ENCODE measurements at regions not wholly inside any gene's neighbourhood (a gene's known extent, or its start where the extent isn't known, plus 50 kb on each side); places are given as distances from the start of the nearest gene placed in this dataset.

DNA sequence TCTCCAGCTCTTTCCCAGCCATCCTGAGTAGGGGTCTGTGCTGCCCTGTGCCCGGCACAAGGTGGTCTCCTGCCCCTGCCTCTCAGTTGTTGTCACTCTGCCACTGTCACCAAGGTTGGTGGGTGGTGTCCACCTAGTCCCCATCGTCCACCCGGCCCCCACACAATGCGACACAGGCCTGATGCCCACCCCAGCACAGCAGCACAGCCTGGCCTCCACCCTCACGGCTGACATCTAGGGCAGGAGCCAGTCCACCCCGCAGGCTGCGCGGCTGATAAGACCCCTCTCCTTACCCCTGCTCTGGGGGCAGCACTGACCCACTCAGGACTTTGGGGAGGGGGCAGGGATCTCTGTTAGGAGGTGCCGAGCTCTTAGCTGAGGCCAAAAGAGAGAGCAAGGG lies 198.3 kb downstream of the LIPI start:
- TF ChIP-seq, protein P1, sequence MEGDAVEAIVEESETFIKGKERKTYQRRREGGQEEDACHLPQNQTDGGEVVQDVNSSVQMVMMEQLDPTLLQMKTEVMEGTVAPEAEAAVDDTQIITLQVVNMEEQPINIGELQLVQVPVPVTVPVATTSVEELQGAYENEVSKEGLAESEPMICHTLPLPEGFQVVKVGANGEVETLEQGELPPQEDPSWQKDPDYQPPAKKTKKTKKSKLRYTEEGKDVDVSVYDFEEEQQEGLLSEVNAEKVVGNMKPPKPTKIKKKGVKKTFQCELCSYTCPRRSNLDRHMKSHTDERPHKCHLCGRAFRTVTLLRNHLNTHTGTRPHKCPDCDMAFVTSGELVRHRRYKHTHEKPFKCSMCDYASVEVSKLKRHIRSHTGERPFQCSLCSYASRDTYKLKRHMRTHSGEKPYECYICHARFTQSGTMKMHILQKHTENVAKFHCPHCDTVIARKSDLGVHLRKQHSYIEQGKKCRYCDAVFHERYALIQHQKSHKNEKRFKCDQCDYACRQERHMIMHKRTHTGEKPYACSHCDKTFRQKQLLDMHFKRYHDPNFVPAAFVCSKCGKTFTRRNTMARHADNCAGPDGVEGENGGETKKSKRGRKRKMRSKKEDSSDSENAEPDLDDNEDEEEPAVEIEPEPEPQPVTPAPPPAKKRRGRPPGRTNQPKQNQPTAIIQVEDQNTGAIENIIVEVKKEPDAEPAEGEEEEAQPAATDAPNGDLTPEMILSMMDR (IDR thresholded peaks at IDR 0.05 in 8 of 11, conservative IDR thresholded peaks at IDR 0.05 in 3 of 11), result no peak
- no peak for TF ChIP-seq POLR2A (IDR thresholded peaks at IDR 0.05)
